Suppressor macrophage (primary cell): ENCODE measurements at regions not wholly inside any gene's neighbourhood (a gene's known extent, or its start where the extent isn't known, plus 50 kb on each side); places are given as distances from the start of the nearest gene placed in this dataset.

ENCODE experiments used
- DNase-seq, 4 experiments: peaks; one replicate each; pipeline ENCODE4 v3.0.0-alpha.2; 2020 to 2022

DNA sequence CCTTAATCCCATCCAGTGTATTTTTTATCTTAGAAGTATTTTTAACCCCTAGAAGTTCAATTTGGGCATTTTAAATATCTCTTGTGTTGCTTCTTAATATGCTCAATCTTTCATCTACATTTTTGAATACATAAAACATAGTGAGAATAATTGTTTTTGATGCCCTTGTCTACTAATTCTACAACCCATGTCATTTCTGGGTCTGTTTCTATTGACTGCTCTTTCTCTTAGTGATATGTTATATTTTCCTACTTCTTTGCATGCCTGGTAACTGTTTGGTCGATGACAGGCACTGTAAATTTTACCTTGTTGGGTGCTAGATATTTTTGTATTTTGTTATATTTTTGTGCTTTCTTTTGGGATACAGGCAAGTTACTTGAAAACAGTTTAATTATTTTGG is 56.3 kb downstream of the CYTL1 start:
- DNase-seq = no peak
